ENCODE measurements at regions not wholly inside any gene's neighbourhood (a gene's known extent, or its start where the extent isn't known, plus 50 kb on each side); places are given as distances from the start of the nearest gene placed in this dataset.
"Not testable (repeated sequence)": the region's sequence is repeated elsewhere in the genome, so short reads cannot be mapped to it uniquely, and the experiment has no call there.

DNA sequence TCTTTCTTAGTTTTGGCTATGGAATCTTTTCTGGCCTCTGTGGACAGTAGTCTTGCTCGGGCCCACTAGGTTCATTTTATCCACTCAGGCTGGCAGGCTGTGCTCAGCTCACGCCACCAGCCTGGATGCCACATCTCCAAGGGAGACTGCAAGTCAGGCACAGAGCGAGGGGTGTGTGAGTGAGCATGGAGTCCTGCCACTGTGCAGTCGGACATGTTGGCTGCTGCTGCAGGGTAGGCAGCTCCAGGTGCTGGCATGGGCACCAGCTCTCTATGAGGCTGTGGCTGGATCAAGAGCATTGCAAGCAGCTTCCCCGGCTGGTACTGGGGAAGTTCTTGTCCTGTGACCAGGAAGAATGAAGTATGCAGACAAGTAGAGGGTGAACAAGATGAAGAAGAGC, 158.9 kb downstream of the PCTP start:
- DNase-seq (ENCODE audit: low spot score) = no peak

GRCh38 chr17:55911186-55911585, 160.3 kb downstream of the PCTP start:
- no peak for DNase-seq (ENCODE audit: low spot score)

DNA sequence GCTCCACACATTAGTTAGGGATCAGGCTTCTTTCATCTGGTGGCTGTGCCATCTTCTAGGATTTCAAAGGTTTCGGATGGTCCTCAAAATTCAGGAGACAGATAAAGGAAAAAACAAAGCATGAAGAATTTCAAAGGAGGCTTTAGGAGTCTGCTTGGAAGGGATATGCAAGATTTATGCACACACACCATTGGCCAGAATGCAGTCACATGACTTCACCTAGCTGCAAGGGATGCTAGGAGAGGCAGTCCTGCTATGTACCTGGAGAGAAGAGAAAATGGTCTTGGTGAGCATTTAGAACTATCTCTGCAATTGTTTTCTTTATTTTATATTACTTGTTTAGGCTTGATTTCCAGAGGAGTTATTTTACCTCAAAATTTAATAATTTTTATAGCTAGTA, 174.6 kb downstream of the PCTP start:
- DNase-seq (ENCODE audit: low spot score) = no peak

DNA sequence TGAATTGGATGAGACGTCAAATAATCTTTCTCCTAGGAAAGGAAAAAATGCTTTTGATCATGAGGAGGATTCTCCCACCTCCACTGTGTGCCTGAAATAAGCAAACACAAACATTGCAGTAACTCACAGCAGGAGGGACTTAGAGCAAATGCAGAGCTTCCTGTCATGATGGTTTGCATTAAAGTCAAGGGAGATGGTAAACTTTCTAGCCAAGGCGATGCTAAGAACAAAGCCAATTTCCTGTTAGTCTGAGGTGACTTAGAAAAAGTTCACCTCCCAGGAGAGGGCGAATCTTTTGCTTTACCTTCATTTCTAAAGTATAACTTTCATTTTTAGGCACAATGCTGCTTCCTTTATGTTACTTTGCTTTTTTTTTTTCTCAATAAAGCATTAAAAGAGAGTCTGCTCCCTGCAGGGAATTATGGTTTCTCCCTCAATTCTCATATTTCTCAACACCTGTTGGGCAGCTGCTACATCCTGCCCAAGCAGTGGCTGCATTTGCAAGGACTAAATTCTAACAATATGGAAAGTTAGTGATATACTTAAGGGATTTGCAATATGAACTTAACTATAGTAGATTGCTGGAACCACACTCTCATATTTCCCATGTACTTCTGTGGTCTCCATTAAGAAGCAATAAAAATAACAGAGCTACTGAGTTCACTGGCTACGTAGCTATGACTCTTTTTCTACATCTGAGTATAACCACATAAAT, 175.6 kb downstream of the PCTP start:
- DNase-seq (ENCODE audit: low spot score) = no peak

DNA sequence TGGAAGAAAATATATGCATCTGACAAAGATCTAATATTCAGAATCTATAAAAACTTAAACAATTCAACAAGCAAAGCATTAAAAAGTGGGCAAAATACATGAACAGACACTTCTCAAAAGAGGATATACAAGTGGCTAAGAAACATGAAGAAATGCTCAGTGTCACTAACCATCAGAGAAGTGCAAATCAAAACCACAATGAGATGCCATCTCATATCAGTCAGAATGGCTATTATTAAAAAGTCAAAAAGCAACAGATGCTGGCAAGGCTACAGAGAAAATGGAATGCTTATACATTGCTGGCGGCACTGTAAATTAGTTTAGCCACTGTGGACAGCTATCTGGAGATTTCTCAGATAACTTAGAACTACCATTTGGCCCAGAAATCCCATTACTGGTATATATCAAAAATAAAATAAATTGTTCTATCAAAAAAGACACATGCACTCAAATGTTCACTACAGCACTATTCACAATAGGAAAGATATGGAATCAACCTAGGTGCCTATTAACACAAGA, 179.5 kb downstream of the PCTP start:
- DNase-seq (ENCODE audit: low spot score) = no peak

DNA sequence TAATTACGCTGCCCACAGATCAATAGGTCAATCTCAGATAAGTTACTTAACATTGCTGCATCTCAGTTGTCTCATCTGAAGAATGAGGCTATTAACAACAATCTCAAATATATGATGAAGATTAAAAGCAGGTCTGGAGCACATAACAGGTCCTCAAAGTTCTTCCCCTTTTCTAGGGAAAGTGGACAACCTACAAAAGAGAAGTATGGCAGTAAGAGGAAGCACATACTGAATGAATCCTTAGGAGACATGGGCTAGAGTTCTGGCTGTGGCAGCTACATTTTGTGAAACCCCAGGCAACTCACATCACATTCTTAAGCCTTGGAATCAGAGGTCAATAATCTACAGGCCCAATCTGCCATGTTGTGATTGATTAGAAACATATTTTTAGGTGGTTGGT, 180.6 kb downstream of the PCTP start:
- no peak for DNase-seq (ENCODE audit: low spot score)

DNA sequence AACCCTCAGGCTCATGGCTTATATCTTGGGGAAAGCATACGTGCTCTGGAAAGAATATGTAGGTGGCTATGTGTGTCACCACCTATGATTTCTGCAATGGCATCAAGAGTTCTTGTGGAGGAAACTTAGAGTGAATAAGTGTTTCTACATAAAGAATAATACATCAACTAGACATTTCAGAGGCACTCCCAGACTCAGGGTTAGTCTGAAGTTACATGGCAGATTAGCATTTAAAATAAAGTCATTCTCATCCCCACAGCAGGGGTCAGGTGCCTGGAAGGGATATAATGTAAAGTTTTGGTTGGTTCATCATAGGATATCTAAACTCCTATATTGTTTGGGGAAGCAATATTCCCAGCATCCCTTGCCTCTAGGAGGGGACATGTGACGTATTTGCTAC, 182.1 kb downstream of the PCTP start:
- DNase-seq (ENCODE audit: low spot score) = no peak

DNA sequence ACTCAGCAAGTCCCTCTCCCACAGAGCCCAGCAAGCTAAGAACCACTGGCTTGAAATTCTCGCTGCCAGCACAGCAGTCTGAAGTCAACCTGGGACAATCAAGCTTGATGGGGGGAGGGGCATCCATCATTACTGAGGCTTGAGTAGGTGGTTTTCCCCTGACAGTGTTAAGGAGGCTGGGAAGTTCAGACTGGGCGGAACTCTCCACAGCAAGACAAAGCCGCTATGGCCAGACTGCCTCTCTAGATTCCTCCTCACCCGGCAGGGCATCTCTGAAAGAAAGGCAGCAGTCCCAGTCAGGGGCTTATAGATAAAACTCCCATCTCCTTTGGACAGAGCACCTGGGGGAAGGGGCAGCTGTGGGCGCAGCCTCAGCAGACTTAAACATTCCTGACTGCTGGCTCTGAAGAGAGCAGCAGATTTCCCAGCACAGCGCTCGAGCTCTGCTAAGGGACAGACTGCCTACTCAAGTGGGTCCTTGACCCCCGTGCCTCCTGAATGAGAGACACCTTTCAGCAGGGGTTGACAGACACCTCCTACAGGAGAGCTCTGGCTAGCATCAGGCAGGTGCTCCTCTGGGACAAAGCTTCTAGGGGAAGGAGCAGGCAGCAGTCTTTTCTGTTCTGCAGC, 188.4 kb downstream of the PCTP start:
- DNase-seq (ENCODE audit: low spot score) = not testable (repeated sequence)

GRCh38 chr17:55959756-55960155, 193.5 kb upstream of the ANKFN1 start:
- DNase-seq (ENCODE audit: low spot score) = no peak

- no peak for DNase-seq (ENCODE audit: low spot score)
These were observed 191.9 kb upstream of the ANKFN1 start for GRCh38 chr17:55961386-55961785.

DNA sequence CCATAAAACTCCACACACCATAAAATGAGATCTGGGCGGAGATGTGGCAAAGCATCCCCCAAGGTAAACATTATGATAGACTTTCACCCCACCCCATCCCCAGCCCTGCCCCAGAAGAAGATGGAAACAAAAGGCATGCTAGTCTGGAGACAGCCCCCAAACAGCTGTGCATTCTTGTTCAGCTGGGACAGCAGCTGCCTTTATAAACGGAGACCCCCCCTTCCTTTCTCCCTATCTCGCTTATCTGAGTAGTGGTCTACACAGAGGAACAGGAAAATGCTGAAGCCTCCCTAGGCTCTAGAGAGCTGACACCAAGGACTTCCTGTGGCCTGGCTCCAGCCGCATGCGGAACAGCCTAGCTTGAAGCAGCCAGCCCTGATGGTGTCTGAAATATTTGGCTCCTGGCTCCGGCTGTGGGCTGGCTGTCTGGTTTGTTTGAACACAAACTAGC, 190.3 kb upstream of the ANKFN1 start:
- no peak for DNase-seq (ENCODE audit: low spot score)

- no peak for DNase-seq (ENCODE audit: low spot score)
These were observed 189.1 kb upstream of the ANKFN1 start for GRCh38 chr17:55964191-55964590.

DNA sequence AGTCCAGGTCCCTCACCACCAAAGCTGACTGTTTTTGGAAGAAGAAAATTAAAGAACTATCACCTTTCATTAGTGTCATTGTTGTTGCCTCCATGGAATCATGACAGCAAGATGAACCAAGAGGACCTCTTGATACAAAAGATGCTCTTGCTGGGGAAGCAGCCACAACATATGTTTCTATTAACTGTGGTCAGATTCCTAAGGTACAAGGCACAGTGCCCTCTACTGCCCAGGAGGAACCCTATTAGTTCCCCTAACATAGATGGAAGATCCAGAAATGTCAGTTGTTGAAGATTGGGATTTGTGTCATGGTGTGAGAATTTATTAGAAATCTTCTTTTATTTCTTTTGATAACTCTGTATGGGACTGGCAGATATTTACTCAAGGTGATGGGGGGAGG, 188.2 kb upstream of the ANKFN1 start:
- DNase-seq (ENCODE audit: low spot score) = no peak

GRCh38 chr17:55969562-55970324, 183.5 kb upstream of the ANKFN1 start:
- no peak for DNase-seq (ENCODE audit: low spot score)

DNA sequence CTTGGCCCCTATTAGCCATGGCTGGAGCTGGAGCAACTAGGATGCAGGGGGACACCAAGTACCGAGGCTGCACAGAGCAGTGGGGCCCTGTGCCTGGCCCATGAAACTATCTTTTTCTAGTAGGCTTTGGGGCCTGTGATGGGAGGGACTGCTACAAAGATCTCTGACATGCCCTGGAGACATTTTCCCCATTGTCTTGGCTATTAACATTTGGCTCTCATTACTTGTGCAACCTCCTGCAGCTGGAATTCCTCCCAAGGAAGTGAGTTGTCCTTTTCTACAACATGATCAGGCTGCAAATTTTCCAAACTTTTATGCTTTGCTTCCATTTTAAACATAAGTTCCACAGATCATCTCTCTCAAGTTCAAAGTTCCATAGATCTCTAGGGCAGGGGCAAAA, 174.7 kb upstream of the ANKFN1 start:
- no peak for DNase-seq (ENCODE audit: low spot score)

- no peak for DNase-seq (ENCODE audit: low spot score)
These were observed 170.2 kb upstream of the ANKFN1 start for GRCh38 chr17:55983096-55983495.

GRCh38 chr17:55986817-55987216, 166.5 kb upstream of the ANKFN1 start:
- DNase-seq (ENCODE audit: low spot score) = no peak

DNA sequence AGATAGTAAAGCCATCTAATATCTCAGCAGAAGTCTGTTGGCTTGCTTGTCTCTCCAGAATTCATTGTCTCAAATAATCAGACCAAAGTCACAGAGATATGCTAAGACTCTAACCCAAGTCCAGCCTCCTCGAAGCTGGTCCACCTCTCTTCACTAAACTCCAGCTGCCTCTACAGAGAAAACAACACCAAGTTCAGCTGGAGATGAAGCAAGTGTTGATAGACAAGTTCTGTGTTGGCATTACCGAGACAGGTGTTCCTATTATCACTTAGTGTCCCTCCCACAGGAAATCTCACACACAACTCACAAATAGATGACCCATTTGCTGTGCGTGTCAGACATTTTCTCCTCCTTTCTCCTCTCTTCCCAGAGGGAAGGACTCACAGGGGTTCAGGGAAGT, 164.4 kb upstream of the ANKFN1 start:
- no peak for DNase-seq (ENCODE audit: low spot score)

- no peak for DNase-seq (ENCODE audit: low spot score)
These were observed 162.8 kb upstream of the ANKFN1 start for GRCh38 chr17:55990332-55991006.

DNA sequence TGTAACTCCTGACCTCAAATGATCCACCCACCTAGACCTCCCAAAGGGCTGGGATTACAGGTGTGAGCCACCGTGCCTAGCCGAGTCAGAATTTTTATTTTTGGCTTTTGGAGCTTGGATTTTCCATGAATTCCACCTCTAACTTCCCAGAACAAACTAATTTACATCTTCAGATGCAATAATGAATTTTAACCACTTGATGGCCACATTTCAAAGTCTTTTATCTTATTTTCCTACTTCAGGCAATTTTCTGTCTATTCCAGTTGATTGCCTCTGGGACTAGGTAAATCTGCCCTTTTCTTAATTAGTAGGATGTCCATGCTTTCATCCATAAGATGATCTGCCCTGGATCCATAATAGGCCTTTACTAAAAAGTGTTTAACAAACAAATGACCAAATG, 156.4 kb upstream of the ANKFN1 start:
- DNase-seq (ENCODE audit: low spot score) = peak; percentile 12

DNA sequence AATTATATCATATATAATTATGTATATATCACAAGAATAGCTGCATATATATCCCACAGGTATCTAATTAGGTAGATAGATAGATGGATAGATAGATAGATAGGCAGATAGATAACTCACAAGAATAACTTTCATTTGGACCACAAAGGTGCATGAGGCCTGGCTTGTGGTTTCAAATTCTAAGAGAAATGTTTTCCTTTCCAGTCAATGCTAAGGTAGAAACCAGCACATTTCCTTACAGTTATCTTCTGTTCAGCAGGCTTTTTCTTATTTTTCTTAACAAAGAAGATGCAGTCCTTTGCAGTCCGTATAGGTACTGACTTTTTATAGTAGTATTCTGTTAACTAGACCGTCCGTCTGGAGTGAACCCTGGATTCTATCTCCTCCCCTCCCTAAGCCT, 152.9 kb upstream of the ANKFN1 start:
- DNase-seq (ENCODE audit: low spot score) = no peak

- DNase-seq (ENCODE audit: low spot score) = not testable (repeated sequence)
These were observed 150.6 kb upstream of the ANKFN1 start for GRCh38 chr17:56002656-56003055.

All from RKO (cell line).